ENCODE measurements at regions not wholly inside any gene's neighbourhood (a gene's known extent, or its start where the extent isn't known, plus 50 kb on each side); places are given as distances from the start of the nearest gene placed in this dataset.

GRCh38 chr17:21513012-21513570 is 136.9 kb downstream of the KCNJ12 start:
- TF ChIP-seq EZH2 (IDR thresholded peaks at IDR 0.05; ENCODE audit: borderline replicate concordance, low read length) (no peak), CTCF (conservative IDR thresholded peaks at IDR 0.05 in 1 of 2, IDR thresholded peaks at IDR 0.05 in 1 of 2; ENCODE audit: extremely low read depth in 1 of 2, insufficient read depth in 1 of 2, low read depth in 1 of 2, low read length in 2 of 2) (peak; percentile 56 to 79)

Measured in mammary epithelial cell (primary cell).